ENCODE measurements at regions not wholly inside any gene's neighbourhood (a gene's known extent, or its start where the extent isn't known, plus 50 kb on each side); places are given as distances from the start of the nearest gene placed in this dataset.

DNA sequence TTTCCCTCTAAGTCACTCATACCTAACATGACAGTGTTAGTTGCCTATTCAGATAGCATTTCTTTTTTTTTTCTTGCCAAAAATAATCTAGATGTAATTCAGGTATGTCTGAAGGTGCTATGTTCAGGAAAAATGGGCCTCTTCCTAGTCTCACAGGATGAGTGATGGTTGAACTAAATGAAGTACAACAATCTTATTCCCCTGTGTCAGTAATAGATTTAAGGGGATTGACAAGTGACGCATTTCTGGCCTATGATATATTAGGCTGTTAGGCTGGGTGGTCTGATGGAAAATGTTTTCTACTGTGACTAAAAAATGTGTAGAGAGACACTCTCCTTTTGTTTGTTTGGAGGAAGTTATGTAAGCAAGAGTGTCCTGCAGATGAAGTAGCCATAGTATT is 878.7 kb upstream of the SLITRK1 start:
- TF ChIP-seq POLR2AphosphoS5 (IDR thresholded peaks at IDR 0.05; ENCODE audit: low read depth, low read length) (no peak), FOXP2 (optimal IDR thresholded peaks at IDR 0.05; ENCODE audit: borderline replicate concordance, extremely low read depth, extremely low read length, insufficient read depth) (no peak), SIN3A (IDR thresholded peaks at IDR 0.05; ENCODE audit: borderline replicate concordance, insufficient read depth, low read length) (no peak), TAF1 (IDR thresholded peaks at IDR 0.05; ENCODE audit: borderline replicate concordance, insufficient read depth, low read length) (no peak)
- TF ChIP-seq, protein P1, sequence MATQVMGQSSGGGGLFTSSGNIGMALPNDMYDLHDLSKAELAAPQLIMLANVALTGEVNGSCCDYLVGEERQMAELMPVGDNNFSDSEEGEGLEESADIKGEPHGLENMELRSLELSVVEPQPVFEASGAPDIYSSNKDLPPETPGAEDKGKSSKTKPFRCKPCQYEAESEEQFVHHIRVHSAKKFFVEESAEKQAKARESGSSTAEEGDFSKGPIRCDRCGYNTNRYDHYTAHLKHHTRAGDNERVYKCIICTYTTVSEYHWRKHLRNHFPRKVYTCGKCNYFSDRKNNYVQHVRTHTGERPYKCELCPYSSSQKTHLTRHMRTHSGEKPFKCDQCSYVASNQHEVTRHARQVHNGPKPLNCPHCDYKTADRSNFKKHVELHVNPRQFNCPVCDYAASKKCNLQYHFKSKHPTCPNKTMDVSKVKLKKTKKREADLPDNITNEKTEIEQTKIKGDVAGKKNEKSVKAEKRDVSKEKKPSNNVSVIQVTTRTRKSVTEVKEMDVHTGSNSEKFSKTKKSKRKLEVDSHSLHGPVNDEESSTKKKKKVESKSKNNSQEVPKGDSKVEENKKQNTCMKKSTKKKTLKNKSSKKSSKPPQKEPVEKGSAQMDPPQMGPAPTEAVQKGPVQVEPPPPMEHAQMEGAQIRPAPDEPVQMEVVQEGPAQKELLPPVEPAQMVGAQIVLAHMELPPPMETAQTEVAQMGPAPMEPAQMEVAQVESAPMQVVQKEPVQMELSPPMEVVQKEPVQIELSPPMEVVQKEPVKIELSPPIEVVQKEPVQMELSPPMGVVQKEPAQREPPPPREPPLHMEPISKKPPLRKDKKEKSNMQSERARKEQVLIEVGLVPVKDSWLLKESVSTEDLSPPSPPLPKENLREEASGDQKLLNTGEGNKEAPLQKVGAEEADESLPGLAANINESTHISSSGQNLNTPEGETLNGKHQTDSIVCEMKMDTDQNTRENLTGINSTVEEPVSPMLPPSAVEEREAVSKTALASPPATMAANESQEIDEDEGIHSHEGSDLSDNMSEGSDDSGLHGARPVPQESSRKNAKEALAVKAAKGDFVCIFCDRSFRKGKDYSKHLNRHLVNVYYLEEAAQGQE (IDR thresholded peaks at IDR 0.05; ENCODE audit: insufficient read depth in 1 of 2, low read depth in 2 of 2, low read length in 2 of 2), result no peak

DNA sequence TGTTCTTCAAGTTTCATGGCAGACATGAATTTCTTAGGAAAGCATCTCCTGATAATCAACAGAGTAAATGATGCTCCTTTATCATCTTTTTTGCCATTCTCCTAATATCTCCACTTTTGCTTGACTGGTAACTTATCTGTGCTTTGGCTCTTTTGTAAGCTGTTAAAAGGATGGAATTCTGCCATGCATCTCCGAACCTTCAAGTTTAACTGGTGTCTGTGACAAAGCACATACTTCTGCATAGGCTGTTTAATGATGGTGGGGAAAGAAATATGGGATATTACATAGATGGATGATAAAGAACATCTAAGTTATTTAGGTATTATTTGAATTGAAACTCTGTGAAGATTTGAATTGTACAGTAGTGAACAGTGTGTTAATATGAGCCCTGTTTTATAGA is 866.9 kb upstream of the SLITRK1 start:
- TF ChIP-seq FOXP2 (optimal IDR thresholded peaks at IDR 0.05; ENCODE audit: borderline replicate concordance, extremely low read depth, extremely low read length, insufficient read depth), result no peak
- no peak for TF ChIP-seq POLR2AphosphoS5 (IDR thresholded peaks at IDR 0.05; ENCODE audit: low read depth, low read length)
- TF ChIP-seq, protein P1 (IDR thresholded peaks at IDR 0.05; ENCODE audit: insufficient read depth in 1 of 2, low read depth in 2 of 2, low read length in 2 of 2), result no peak
- no peak for TF ChIP-seq SIN3A (IDR thresholded peaks at IDR 0.05; ENCODE audit: borderline replicate concordance, insufficient read depth, low read length)
- no peak for TF ChIP-seq TAF1 (IDR thresholded peaks at IDR 0.05; ENCODE audit: borderline replicate concordance, insufficient read depth, low read length)

DNA sequence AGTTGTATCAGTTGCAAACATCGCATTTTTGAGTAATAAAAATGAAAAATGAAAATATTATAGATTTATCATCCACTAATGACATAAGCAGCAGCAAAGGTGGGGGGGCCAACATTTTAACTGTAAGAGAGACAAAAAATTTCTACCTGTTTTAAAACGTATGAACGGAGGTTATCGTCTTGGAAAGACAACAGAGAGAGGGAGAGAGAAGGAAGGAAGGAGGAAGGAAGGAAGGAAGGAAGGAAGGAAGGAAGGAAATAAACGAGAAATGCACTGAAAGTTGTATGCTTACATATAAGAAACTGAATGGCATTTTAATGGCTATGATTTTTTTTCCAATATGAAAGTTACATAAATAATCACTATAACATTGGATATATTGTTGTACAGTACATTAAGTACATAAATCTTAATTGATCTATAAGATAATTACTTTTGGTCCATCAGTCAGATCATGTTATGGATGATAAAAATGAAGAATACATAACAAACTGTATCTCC is 862.8 kb upstream of the SLITRK1 start:
- TF ChIP-seq SIN3A (IDR thresholded peaks at IDR 0.05; ENCODE audit: borderline replicate concordance, insufficient read depth, low read length) (no peak), FOXP2 (optimal IDR thresholded peaks at IDR 0.05; ENCODE audit: borderline replicate concordance, extremely low read depth, extremely low read length, insufficient read depth) (no peak), POLR2AphosphoS5 (IDR thresholded peaks at IDR 0.05; ENCODE audit: low read depth, low read length) (no peak), TAF1 (IDR thresholded peaks at IDR 0.05; ENCODE audit: borderline replicate concordance, insufficient read depth, low read length) (no peak)
- TF ChIP-seq, protein P1 (IDR thresholded peaks at IDR 0.05; ENCODE audit: insufficient read depth in 1 of 2, low read depth in 2 of 2, low read length in 2 of 2), result no peak

GRCh38 chr13:84744203-84744602 is 861.9 kb upstream of the SLITRK1 start:
- TF ChIP-seq, protein P1 (IDR thresholded peaks at IDR 0.05; ENCODE audit: insufficient read depth in 1 of 2, low read depth in 2 of 2, low read length in 2 of 2), result no peak
- TF ChIP-seq POLR2AphosphoS5 (IDR thresholded peaks at IDR 0.05; ENCODE audit: low read depth, low read length) (no peak), TAF1 (IDR thresholded peaks at IDR 0.05; ENCODE audit: borderline replicate concordance, insufficient read depth, low read length) (no peak), SIN3A (IDR thresholded peaks at IDR 0.05; ENCODE audit: borderline replicate concordance, insufficient read depth, low read length) (no peak), FOXP2 (optimal IDR thresholded peaks at IDR 0.05; ENCODE audit: borderline replicate concordance, extremely low read depth, extremely low read length, insufficient read depth) (no peak)

DNA sequence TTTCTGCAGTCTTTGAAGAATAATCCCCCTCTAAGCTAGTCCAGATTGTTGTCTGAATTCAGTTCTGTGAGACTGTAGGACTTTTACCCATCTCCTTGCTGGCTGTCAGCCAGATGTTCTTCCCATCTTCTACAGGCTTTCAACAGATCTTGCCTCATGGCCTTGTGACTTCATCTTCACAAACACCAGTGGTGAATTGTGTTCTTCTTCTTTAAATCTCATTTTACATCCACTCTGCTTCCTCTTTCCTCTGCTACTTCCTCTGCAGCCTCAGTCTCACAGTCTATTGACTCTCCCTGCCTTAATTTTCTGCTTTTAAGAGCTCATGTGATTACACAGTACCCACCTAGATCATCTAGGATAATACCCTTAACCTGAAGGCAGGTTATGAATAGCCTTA is 859.0 kb upstream of the SLITRK1 start:
- TF ChIP-seq TAF1 (IDR thresholded peaks at IDR 0.05; ENCODE audit: borderline replicate concordance, insufficient read depth, low read length) (no peak), FOXP2 (optimal IDR thresholded peaks at IDR 0.05; ENCODE audit: borderline replicate concordance, extremely low read depth, extremely low read length, insufficient read depth) (no peak), SIN3A (IDR thresholded peaks at IDR 0.05; ENCODE audit: borderline replicate concordance, insufficient read depth, low read length) (no peak), POLR2AphosphoS5 (IDR thresholded peaks at IDR 0.05; ENCODE audit: low read depth, low read length) (no peak)
- TF ChIP-seq, protein P1 (IDR thresholded peaks at IDR 0.05; ENCODE audit: insufficient read depth in 1 of 2, low read depth in 2 of 2, low read length in 2 of 2), result no peak
